GM21717 (cell line): ENCODE measurements at regions not wholly inside any gene's neighbourhood (a gene's known extent, or its start where the extent isn't known, plus 50 kb on each side); places are given as distances from the start of the nearest gene placed in this dataset.
"Not testable (repeated sequence)": the region's sequence is repeated elsewhere in the genome, so short reads cannot be mapped to it uniquely, and the experiment has no call there.

Source experiments
- ATAC-seq: cut with Tn5 transposase; IDR thresholded peaks from one replicate; pipeline ENCODE4 v1.9.1; 2021; ENCODE audit warnings: mild to moderate bottlenecking, moderate library complexity; ENCODE audit not compliant: unreplicated experiment

DNA sequence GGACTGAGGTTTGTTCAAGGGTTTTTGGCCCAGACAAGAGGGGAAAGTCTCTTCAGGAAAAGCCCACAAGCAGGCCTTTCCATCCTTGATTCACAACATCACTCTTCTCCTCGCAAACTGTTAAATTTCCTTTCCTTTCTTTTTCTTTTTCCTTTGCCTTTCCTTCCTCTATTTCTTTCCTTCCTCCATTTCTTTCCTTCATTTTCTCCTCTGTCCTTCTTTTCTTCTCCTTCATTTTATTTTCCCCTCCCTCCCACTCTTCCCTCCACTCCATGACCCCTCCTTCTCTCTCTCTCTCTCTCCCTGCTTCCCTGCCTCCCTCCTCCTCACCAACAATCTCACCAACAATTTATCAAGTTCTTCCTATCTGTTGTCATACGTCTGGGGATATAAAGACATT is 89.1 kb downstream of the FAM72B start:
- ATAC-seq: not testable (repeated sequence)

DNA sequence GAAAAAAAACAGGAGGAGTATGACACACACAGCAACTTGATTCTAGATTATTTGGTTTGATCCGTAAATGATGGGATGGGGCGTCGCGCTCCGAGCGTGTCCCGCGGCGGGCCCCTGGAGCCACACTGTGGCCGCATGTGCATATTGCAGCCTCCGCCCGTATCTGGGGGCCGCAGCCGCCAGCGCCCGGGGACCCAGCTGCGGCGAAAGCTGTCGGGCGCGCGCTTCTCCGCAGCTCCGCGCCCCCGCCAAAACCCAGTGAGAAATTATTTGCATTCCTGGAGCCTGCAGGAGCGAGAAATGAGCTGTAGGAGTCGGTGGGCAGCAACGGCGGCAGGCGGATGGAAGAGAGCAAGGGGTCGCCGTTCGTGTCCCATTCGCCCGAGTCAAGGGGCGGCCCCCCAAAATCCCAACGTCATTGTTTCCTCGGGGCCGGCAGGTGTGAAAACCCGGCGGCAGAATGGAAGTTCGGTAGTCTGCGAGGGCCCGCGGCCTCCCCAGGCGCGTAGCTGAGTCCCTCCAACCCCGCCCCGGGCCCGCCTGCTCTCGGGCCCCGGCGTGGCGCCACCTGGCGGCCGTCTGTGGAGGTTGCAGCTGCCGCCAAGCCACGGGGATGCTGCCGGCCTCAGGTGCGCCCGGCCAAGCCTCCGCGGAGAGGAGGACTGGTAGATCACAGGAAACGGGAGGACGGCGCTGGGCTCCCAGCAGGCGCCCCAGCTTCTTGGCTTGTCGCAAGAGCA is 86.8 kb downstream of the FAM72B start:
- ATAC-seq: peak; percentile 91

DNA sequence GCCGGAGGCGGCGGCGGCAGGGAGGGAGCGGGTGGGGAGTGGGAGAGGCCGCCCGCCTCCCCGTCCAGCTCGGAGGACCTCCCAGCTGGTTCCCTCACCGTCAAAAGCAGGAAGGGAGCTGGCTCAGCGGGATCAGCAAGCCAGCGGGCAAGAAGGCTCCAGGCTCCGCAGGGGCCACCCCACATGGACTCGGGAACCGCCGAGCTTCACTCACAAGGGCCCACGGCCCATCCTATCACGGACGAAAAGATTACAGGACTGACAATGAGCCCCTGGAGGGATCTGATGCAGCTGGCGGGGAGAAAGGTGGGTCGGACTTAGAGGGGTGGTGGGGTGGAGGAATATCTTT is 86.3 kb downstream of the FAM72B start:
- ATAC-seq: not testable (repeated sequence)

DNA sequence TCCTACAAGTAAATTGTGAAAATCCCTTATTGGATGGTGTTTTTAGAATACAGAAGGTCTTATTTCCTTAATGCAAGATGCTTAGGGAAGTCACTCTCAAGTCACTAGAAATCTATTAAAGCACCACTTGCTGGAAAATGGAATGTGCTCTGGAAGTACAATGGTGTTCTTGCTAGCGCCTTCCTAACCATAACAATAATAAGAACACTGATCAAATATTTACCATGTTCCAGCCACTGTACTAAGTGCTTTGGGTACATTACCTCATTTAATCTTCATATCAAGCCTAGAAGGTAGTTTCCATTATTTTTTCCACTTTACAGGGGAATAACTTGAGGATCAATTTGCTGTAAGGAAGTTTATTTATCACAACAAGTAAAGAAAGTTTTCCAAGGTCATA is 75.1 kb downstream of the FAM72B start:
- not testable (repeated sequence) for ATAC-seq

DNA sequence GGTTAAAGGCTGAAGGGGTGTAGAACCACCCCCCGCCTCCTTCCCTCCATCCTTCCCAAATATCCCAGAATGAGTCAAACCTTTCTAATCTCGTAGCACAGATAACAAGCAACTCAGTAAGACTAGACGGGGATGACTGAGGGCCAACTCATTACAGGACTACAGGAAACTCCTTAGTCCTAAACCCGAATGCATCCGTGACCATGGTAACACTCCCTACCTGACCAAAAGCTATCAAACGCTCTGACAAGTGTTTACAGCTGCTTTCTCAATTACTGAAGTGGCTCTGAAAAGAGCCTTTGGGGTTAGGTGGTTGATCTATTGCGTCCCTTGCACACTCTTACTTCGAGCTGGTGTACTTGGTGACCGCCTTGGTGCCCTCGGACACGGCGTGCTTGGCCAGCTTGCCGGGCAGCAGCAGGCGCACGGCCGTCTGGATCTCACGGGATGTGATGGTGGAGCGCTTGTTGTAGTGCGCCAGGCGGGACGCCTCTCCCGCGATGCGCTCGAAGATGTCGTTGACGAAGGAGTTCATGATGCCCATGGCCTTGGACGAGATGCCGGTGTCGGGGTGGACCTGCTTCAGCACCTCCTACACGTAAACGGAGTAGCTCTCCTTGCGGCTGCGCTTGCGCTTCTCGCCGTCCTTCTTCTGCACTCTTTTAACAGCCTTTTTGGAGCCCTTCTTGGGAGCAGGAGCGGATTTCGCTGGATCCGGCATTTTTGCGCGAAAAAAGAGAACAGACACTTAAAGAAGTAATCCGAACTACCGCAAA is 67.4 kb downstream of the FAM72B start:
- ATAC-seq: not testable (repeated sequence)

DNA sequence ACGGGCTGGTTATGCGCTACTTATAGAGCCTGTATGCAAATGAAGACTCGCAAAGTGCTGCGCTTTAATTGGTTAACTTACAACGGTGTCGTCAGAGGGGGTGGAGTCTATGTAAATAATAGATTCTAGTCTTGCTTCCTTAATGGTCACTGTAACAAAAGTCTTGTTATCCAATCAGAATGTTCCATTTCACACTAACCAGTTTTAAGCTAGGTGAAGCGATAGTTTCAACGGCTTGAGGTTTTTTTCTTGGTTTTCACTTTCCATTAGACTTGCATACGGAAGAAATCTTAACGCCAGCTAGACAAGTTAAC is 66.9 kb downstream of the FAM72B start:
- not testable (repeated sequence) for ATAC-seq

DNA sequence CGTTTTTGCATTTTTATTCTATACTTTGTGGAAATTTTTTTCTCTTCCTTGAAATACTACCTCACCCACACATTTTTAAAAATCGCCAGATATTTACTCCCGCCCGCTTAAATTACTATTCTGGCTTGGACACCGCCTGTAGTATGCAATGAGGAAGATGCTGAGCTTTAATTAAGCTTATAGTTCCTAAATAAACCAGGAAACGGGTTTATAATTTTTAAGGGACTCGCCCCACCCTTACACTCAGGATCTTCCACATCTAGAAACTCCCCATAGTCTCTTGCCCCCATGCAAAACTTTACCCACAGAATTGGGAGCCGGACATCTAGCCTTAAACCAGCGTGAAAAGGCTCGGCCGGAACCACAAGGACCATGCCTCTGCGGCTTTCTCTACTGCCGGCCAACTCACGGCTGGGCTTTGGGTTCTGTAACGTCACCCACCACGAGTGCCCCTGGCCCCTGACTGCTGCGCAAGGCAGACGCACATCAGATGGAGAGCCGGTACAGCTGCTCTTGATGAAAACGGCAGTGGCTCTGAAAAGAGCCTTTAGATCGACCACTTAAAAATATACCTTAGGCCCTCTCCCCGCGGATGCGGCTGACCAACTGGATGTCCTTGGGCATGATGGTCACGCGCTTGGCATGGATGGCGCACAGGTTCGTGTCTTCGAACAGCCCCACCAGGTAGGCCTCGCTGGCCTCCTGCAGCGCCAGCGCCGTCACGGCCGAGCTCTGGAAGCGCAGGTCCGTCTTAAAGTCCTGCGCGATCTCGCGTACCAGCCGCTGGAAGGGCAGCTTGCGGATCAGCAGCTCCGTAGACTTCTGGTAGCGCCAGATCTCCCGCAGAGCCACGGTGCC is 66.3 kb downstream of the FAM72B start:
- not testable (repeated sequence) for ATAC-seq
